K562 (cell line): ENCODE measurements at regions not wholly inside any gene's neighbourhood (a gene's known extent, or its start where the extent isn't known, plus 50 kb on each side); places are given as distances from the start of the nearest gene placed in this dataset.

Experiments used
- BRCA1 ChIP-seq, 2 experiments: fragments of 450-650 bp in 1 of 2; sonication (generic) in 1 of 2; formaldehyde crosslinking in 1 of 2; IDR thresholded peaks; 2 replicates each; pipeline versions ENCODE4 v1.5.0 to v1.6.1; 2017 to 2020; ENCODE audit warnings: mild to moderate bottlenecking in 1 of 2, missing genetic modification reagents in 1 of 2
- BRD4 ChIP-seq: fragments of 200-600 bp; sonication (generic); IDR thresholded peaks from 2 replicates; pipeline ENCODE4 v1.6.1; 2017; ENCODE audit warnings: inconsistent platforms
- CTCF ChIP-seq, 3 experiments: IDR thresholded peaks in 2 of 3; conservative IDR thresholded peaks in 1 of 3; 2 replicates each; pipeline ENCODE4 v1.5.1; 2011 to 2012; ENCODE audit warnings: low read length in 3 of 3, mild to moderate bottlenecking in 3 of 3, control low read depth in 2 of 3, improper control_type of control experiment in 1 of 3, inconsistent platforms in 1 of 3, low read depth in 1 of 3, mixed read lengths in 1 of 3, moderate library complexity in 1 of 3; ENCODE audit not compliant: insufficient read depth in 2 of 3
- IRF1 ChIP-seq: sonication (generic); formaldehyde crosslinking; IDR thresholded peaks from 2 replicates; pipeline ENCODE4 v1.8.0; 2022; ENCODE audit warnings: missing genetic modification reagents, mild to moderate bottlenecking, borderline replicate concordance
- ZNF143 ChIP-seq: sonication (generic); formaldehyde crosslinking; IDR thresholded peaks from 2 replicates; pipeline ENCODE4 v1.9.0; 2022; ENCODE audit warnings: mild to moderate bottlenecking, missing genetic modification reagents

- TF ChIP-seq CTCF (IDR thresholded peaks at IDR 0.05 in 2 of 3, conservative IDR thresholded peaks at IDR 0.05 in 1 of 3; ENCODE audit: insufficient read depth in 2 of 3, low read depth in 1 of 3, low read length in 3 of 3) (no peak), BRCA1 (IDR thresholded peaks at IDR 0.05) (no peak), BRCA1 (CRISPR knock-in tag; IDR thresholded peaks at IDR 0.05) (no peak), IRF1 (CRISPR knock-in tag) (no peak), ZNF143 (CRISPR knock-in tag) (no peak), BRD4 (no peak)
Measured at GRCh38 chr14:98368221-98368620, 903.8 kb downstream of the BCL11B start.
